RCC 7860 (cell line): ENCODE measurements at regions not wholly inside any gene's neighbourhood (a gene's known extent, or its start where the extent isn't known, plus 50 kb on each side); places are given as distances from the start of the nearest gene placed in this dataset.
"Not testable (repeated sequence)": the region's sequence is repeated elsewhere in the genome, so short reads cannot be mapped to it uniquely, and the experiment has no call there.

Experiments used
- DNase-seq: peaks from one replicate; pipeline ENCODE4 v3.0.0-alpha.2; 2015; ENCODE audit warnings: low spot score
- FAIRE-seq: peaks from 2 replicates; lab custom pipeline; 2012; peaks lifted over from hg19 to GRCh38; lab: Jason Lieb, UNC

DNA sequence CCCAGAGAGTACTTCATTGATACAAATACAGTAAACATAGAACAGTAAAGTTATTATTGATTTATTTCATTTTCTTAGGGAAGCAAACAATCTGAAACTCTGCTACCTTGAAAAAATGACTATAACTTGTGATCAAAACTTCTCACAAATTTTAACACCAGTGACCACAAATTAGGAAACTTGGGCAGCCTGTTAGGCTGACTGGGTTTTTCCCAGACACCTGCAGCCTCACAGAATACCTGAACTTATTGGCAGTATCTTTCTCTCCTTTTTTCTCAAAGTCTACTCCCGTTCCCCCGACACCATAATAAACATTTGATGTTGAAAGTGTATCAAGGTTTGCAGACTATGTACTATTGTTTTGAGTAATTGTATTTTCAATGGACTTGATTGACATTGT lies 360.5 kb downstream of the LMO7 start:
- DNase-seq = no peak
- no peak for FAIRE-seq

DNA sequence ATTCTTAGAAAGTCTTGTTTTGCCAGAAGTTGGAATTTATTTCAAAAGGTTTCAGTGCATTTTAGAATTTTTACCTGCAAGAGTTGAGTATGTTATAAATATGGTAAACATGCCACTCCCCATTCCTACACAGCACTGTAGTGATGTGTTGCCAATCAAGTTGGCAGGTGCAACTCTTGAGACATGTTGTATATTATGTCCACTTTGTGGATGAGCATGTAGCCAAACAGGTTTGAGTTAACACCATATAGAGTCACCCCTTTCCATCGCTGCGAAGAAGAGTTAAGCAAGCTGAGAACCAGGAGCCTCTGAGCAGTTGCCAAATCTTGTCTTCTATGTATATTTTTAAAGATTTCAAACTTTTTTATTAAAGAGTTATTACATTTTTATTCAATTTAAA lies 359.8 kb downstream of the LMO7 start:
- DNase-seq = no peak
- FAIRE-seq = no peak

DNA sequence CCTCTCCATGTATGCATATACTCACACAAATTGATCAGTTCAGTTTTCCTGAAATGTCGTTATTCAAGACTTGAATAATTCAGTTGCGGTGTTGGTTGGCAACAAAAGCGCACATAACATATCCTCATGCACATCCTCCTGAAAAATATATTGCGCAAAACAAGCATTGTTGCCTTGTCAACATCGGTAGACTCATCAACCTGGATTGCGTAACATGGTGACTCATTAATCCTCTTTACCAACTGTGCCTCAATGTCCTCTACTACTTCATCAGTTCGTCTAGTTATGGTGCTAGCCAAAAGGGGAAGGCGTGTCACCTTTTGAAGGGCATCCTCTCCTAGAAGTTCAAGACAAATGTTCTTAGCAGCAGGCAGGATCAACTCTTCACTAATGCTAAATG lies 357.7 kb downstream of the LMO7 start:
- DNase-seq = no peak
- no peak for FAIRE-seq

DNA sequence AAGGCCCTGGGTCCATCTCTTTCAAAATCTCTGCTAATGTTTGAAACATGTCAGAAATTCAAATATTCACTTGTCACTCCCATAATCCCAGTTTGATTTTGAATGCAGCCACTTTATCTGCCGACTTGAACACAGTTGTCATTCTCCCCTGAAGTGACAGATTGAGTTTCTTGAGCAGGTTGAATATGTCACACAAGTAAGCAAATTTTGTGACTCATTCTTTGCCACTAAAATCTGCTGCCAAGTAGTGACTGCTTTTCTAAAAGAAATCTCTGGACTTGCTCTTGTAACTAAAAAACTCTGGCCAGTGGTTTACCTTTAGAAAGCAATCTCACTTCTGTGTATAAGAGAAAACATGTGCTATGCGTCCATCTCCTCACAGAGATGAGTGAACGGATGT lies 357.1 kb downstream of the LMO7 start:
- DNase-seq (no peak), FAIRE-seq (no peak)

DNA sequence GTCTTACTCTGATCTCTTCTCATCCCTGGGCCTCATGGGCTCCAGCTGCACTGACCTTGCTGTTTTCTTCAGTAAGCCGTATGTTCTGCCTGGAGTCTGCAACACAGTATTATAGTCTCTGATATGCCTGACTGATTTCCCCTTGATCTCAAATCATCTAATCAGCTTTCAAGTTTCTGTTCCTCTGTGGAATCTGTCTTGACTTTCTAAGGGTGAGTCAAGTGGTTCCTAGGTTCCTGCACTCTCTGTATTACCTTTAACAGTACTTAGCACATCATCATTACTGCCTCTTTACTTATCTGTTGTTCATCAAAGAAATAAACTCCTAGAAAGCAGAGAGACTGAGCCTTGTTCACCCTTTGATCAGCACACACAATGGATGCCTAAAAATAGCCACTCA lies 350.7 kb downstream of the LMO7 start:
- no peak for DNase-seq
- FAIRE-seq = no peak

DNA sequence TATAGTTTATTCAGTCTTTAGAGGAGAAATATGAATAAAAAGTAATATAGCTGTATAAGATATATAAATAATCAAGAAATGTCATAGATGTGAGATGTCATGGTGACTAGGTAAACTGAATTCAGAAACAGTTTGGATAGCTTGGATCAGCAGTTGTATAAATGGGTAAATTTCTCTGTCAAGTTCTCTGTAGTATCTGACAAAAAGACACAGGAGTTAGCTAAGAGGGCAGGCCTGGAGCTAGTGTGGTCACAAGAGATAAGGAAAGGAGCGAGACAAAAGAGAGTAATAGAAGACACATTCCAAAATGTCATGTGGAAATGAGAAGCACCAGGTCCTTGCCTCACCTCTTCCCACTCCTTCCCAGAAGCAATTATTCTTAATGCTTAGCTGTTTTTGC lies 349.0 kb downstream of the LMO7 start:
- FAIRE-seq = no peak
- DNase-seq = no peak

DNA sequence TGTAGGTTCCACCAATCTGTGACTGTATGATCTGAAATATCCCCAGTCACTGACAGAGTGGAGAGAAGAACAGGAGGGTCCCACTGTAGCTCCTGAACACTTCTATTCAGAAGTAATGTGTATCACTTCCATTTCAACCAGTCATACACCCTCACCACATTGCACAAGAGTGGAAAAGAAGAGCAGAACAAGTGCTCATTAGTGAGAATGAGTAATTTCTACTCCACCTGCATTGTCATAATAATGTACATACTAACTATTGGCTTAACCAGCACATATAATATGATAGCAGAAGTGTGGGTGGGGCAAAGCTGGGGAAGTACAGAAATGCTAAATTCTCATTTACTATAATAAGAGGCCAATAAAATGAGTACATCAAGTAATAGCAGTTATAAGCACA lies 342.7 kb downstream of the LMO7 start:
- DNase-seq = no peak

DNA sequence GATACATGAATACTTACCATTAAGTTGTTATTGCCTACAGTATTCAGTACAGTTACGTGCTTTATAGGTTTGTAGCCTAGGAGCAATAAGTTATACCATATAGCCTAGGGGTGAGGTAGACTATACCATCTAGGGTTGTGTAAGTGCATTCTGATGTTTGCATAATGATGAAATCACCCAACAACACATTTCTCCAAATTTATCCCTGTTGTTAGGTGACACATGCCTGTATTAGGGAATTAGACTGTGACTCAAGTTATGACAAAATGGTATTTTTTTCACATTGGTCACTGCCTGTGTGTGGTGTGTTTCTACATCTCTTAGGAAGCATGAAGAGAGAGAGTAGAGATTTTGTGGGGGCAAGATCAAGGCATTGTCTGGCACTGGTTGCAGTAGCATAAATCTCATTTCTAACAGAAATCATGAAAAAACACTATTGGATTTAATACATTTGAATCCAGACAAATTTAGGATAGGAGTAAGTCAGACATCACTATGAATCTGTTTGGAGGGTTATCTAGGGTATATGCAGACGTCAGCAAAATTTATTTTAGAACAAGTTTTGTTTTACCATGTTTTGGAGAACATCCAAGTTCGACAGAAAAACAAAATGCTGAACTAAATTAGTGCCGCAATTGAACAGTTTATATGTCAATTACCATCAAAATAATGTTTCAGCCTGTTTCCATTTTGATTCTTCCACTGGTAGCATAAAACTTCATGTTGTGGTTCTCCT lies 332.1 kb downstream of the LMO7 start:
- FAIRE-seq = no peak

More for the DNA sequence above, 342.7 kb downstream of the LMO7 start:
- FAIRE-seq = no peak

DNA sequence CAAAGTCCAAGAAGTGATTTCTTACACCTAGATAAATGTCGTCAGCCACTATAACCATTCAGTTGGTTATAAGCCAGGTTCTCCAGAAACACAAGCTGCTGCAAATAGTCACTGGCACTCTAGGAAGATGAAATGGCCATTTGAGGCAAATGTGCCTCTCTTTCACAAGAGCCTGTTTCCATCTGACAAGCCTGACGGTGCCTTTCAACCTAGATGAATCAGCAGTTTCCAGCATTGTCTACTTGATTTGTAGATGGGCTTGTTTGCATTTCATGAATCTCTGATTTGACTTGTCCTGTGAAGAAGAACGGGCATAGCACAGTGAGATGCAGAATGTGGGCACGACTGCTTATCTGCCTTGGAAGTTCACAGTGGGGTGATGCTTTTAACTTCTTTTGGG lies 327.2 kb downstream of the LMO7 start:
- FAIRE-seq (no peak), DNase-seq (no peak)

More for the DNA sequence above, 332.1 kb downstream of the LMO7 start:
- DNase-seq = no peak

DNA sequence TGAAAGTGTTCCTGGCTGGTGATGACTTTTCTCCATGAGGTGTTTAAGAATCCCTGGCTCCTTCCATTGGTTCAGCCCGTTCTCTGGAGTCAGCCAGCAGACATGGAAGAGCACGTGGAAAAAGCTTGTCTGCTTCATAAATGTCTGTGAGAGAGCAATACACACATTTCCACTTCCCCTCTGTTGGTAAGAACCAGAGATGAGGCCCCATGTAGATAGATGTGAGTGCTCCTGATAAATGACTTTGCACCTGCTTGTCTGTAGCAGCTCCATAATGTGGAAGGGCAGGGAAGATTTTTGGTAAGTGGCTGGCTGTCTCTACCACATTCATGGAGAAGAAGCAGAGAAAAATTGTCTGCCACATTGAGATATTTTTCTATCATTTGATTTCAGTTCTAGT lies 325.8 kb downstream of the LMO7 start:
- no peak for FAIRE-seq
- DNase-seq = no peak

DNA sequence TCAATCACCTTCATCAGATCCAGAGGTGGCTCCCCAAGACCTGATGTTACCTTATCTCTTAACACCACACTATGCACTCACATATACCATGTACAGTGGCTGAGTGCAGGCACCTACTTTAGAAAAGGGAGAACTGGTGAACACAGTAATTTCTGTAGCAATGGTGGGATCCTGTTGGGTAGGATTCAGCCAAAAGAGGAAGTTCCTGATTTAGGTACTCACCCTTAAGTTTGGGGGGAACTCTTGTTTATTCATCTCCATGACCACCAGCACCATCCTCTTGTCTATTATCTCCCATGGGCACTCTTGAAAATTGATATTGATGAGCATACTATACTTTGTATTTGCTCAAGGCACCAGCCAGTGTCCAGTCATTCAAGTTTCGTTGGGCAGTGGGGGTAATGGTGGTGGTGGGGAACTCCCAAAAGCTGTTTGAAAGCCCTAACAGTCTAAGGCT lies 324.4 kb downstream of the LMO7 start:
- FAIRE-seq = no peak
- no peak for DNase-seq

DNA sequence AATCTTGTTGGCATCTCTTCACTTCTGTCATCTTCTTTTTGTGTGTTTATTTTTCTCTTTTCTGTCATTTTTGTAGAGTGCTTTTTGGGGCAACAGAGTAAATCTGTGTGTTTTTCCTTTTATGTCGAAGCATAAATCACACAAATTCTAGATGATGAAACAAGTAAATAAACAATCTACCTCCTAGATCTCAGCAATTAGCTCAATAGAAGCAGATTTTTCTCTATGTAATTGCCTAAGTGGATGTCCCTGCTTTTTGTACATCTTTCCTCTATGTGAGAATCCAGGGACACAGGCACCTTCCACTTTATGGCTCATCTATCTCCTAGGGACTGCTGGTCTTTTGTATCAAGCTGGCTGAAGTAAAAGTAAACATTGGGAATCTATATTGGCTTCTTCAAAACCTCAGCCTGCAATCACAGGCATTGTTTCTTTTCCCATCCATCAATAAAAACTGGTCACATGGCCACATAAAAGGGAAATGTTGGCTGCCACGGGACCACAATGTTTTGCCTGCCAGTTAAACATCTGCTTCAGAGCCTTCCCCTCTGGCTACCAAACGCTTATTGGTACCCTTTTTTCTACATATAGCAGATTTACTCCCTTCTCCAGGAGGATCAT lies 323.8 kb downstream of the LMO7 start:
- no peak for FAIRE-seq
- no peak for DNase-seq

DNA sequence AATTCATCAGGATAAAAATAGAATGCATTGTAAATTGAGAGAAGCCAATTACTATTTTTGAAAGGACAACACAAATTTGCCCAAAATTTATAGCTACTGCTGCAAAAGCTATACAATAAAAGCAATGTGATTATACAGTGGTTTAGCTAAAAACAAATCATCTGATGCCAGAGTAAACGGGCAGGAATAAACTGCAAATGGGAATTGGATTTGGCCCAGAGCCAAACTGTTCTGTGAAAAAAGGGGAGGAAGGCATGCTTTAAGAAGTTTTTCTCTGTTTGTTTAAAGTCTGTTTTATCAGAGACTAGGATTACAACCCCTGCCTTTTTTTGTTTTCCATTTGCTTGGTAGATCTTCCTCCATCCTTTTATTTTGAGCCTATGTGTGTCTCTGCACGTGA lies 317.5 kb downstream of the LMO7 start:
- not testable (repeated sequence) for FAIRE-seq

DNA sequence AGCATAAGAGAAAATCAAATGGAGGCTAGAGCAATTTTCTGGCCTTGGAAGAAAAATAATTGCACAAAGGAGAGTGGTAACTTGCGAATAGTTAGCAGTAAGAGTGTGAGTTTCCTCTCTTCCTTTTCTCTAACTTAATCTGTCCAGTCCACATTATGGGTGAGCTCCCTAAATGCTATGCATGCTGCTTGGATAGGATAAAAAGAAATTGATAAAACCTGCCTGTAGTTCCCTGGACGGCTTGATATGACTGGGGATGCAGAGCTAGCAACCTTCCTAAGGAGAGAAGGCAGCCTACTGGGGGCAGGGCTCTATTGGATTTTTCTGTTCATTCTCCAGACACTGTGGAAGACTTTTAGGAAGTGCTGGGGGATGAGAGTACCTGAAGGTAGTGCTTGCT lies 311.3 kb downstream of the LMO7 start:
- FAIRE-seq = no peak
- DNase-seq = no peak

More for the DNA sequence above, 317.5 kb downstream of the LMO7 start:
- DNase-seq = not testable (repeated sequence)

DNA sequence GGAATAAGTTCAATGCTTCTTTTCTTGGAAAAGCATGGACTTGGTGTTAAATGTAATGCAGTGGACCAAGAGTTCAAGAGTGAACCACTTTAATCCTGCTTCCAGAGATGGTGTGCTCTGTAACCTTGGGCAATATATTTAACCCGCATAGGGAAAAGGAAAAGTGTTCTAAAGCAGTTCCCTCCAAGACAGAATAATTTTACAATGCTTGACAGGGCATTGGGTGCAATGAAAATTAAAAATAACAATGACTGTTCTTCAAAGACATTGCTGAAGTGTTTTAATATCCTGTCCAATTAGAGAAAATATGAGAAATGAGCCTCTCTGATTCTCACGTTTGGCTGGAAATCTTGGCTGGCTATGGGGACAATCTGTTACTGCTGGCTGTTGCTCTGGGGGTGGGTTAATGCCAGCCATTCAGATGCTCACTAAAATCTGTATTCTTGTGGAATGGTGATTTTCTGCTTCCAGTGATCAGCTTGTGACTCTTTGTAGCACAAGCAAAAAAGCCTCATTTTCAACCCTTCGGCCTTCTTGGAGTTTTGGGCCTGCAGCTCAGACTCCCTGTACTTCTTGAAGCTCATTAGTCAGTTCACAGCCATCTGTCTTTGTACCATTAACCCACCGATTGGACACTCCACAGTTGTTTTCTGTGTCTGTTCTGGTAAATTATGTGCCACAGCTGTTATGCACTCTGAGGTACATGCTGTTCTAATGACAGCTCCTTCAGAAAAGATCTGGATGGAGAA lies 310.6 kb downstream of the LMO7 start:
- DNase-seq (no peak), FAIRE-seq (no peak)

DNA sequence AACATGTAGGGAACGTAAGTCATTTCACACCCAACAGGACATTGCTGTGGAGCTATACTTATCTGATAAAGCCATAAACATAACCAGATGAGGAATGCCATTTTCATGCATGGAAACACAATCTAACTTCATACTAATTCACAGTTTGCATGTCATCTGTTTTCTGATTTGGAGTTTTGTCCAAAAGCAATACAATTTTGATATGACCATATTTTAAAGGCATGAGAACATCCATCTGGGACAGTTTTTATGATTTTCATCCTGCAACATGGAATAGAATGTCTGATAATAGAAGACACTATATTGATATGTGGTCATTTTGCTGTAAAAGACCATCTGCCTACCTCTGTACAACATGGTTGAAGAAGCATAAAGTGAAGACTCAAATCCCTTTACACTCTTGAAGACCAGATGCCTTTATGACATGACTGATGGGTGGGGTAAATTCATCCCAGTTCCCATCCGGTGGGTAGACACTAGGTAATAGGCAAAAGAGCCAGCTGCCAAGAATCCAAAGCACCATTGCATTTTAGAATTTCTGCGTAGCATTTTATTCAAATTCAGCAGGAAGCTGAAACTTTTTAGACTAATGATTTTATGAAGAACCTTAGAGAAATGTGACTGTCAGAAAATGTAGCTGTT lies 309.8 kb downstream of the LMO7 start:
- DNase-seq (no peak), FAIRE-seq (no peak)

DNA sequence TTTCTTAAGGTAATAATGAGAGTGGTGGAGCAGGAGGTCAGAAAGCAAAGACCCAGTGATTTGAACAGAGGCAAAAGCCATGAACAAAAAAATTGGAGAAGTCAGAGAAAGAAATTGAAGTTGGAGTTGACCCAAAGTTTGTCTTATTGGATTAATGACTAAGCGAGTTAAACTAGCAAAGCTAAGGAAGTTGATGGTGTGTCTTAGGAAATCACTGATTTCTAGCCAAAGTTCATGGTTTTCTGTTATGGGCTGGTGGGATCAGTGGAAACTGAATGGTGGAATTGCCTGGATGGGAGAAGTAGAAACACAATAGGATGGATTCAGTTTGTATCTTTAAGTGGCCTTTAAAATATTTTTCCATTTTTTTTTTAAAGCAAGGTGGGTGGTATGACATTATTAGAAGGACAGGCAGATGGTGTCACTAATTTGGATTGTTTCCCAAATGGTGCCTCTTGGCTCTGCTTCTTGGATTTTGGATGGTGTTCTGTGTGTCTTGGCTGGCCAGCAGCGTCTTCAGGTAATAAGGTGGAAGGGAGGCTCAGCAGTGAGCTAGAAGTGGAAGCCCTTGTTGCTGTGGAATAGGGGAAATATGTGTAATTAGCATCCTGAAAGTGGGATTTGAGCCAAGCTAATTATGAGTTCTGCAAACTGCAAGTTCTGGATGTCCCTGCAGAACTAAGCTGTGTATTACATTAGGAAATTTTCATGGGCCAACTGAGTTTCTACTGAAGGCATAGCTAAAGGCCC lies 302.9 kb downstream of the LMO7 start:
- DNase-seq = no peak
- no peak for FAIRE-seq

DNA sequence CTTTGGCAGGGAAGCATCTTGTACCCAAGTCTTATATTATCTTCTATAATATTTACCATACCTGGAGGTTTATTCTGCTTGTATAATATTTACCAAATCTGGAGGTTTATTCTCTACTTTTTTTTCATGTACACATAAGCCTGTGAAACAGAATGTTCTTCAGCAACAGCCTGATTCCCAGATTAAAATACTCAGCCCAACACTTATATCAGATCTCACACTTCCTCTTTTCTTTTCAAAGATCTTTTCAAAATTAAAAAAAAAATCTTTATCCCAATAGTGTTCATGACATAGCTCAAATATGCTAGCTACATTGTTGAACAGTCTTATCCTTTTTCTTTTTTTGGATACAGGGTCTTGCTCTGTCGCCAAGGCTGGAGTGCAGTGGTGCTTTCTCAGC lies 300.7 kb downstream of the LMO7 start:
- DNase-seq = no peak
- FAIRE-seq = no peak

DNA sequence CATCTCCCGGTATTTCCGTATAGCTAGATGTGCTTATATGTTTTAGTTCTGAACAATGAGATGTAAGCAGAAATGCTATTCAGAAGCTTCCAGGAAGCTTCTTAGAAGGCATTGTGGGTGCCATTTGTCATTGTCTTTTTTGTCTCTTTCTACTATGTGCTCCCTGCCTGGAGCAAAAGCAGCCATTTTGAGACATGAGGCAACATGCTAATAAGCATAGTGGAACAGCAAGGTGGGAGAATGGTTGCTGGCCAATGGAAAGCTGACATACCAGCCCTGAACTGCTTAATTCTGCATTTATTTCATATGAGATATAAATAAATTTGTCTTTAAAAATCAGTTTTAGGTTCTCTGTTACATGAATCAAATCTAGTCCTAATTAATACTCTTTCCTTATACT lies 299.7 kb downstream of the LMO7 start:
- FAIRE-seq (no peak), DNase-seq (no peak)

DNA sequence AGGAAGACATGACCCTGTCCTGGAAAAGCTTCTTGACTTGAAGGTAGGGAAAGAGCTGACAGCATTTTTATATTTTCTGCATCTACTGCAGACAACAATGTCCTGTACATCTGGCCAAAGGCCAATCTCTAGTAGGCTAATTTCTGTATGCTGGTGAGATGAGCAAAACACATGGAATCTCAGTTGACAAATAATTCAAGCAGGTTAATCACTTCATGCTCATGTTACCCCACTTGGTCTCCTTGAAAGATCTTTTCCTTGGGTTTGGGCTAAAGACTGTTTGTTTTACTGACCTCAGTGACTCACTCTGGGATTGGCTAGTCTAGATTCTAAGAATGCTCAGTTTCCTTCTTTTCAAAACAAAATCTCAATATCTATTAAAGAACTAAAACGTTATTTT lies 298.8 kb downstream of the LMO7 start:
- no peak for DNase-seq

DNA sequence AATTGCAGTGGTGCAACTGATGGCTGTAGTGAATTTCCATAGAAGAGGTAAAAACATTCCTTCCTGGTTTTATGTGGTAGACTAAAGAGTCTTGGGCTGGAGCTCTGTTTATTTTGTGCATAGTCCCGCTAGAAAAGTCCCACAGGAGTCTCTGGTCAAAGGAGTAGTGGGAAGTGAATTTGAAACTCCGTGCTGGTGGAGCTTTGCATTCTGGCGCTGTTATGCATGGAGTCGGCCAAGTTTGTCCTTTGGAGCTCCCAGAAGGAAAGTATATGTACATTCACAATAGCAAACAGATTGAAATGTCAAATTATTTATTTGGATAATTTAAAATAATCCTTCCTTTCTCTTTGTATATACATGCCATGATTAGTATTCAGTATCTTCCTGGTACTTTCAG lies 296.5 kb downstream of the LMO7 start:
- FAIRE-seq (no peak), DNase-seq (no peak)

More for the DNA sequence above, 298.8 kb downstream of the LMO7 start:
- no peak for FAIRE-seq
